ENCODE measurements at regions not wholly inside any gene's neighbourhood (a gene's known extent, or its start where the extent isn't known, plus 50 kb on each side); places are given as distances from the start of the nearest gene placed in this dataset.

DNA sequence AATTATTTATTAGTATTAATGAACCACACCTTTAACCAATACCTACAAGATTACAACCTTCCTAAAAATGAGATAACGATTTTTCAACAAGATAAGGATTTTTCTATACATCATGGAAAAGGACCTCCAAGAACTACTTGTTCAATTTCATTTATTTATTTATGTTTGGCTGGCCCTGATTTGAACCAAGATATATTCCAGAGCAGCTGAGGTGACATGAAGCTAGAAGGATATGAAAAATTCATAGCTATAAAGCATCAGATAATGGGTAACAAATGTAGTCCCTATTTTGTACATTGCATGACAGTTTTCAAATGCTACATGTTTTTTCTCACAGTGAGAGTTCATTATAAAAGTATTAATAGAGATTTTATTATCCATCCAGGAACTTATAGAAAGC lies 798.5 kb upstream of the ARRDC3 start:
- Histone ChIP-seq H3F3A (ENCODE audit: control insufficient read depth, insufficient read depth) (no peaks in the 10 kb centered on the region), H3K79me2 (ENCODE audit: control insufficient read depth, low read length) (no peaks in the 10 kb centered on the region), H3K27me3 (ENCODE audit: control insufficient read depth, low read length) (no peaks in the 10 kb centered on the region), H3K27ac (ENCODE audit: low read depth, low read length) (no peak overlapping the region), H3K4me1 (ENCODE audit: control insufficient read depth, low read length) (no peaks in the 10 kb centered on the region), H4K20me1 (ENCODE audit: control insufficient read depth, insufficient read depth, low read depth, low read length) (no peaks in the 10 kb centered on the region), H3K9me3 (ENCODE audit: control insufficient read depth, insufficient read depth, low read length) (no peaks in the 10 kb centered on the region), H3K9me2 (replicated peaks; ENCODE audit: control insufficient read depth, low read length) (no peaks in the 10 kb centered on the region), H3K36me3 (ENCODE audit: control insufficient read depth, low read length) (no peaks in the 10 kb centered on the region), H3K4me3 (ENCODE audit: low read length) (no peak overlapping the region), H3K4me2 (ENCODE audit: low read length) (no peak overlapping the region)
- TF ChIP-seq CTCF (IDR thresholded peaks at IDR 0.05; ENCODE audit: low read depth, low read length, poor library complexity, severe bottlenecking): no peak
- TF ChIP-seq EZH2phosphoT487 (IDR thresholded peaks at IDR 0.05; ENCODE audit: borderline replicate concordance, low read length): no peak

- Histone ChIP-seq H3K4me2 (ENCODE audit: low read length) (no peak overlapping the region), H3K27ac (ENCODE audit: low read depth, low read length) (no peak overlapping the region), H3K4me3 (ENCODE audit: low read length) (no peak overlapping the region), H3K4me1 (ENCODE audit: control insufficient read depth, low read length) (no peaks in the 10 kb centered on the region), H3K79me2 (ENCODE audit: control insufficient read depth, low read length) (no peaks in the 10 kb centered on the region), H3K9me3 (ENCODE audit: control insufficient read depth, insufficient read depth, low read length) (no peaks in the 10 kb centered on the region), H3K9me2 (replicated peaks; ENCODE audit: control insufficient read depth, low read length) (no peaks in the 10 kb centered on the region), H3K36me3 (ENCODE audit: control insufficient read depth, low read length) (no peaks in the 10 kb centered on the region), H3F3A (ENCODE audit: control insufficient read depth, insufficient read depth) (no peaks in the 10 kb centered on the region), H3K27me3 (ENCODE audit: control insufficient read depth, low read length) (no peaks in the 10 kb centered on the region), H4K20me1 (ENCODE audit: control insufficient read depth, insufficient read depth, low read depth, low read length) (no peaks in the 10 kb centered on the region)
- no peak for TF ChIP-seq EZH2phosphoT487 (IDR thresholded peaks at IDR 0.05; ENCODE audit: borderline replicate concordance, low read length)
- no peak for TF ChIP-seq CTCF (IDR thresholded peaks at IDR 0.05; ENCODE audit: low read depth, low read length, poor library complexity, severe bottlenecking)
Observed at GRCh38 chr5:92180391-92180790, 797.3 kb upstream of the ARRDC3 start.

DNA sequence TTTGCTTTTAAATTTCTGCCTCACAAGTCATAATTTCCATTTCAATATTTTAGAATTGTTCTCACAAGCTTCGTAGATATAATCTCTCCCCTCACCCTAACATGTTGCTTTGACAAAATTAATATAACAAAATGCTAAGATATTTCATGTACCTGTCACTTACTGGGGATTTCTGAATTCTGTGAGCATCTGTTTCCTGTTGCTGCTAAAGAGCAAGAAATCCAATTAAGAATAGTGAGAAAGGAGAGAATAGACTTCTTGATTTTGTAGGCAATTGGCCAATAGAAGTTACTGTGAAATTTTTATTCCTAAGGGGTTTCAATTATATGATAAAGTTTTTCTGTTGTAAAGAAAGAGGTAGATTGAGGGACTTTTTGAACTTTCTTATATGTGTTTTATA lies 796.5 kb upstream of the ARRDC3 start:
- Histone ChIP-seq H3K4me1 (ENCODE audit: control insufficient read depth, low read length) (no peaks in the 10 kb centered on the region), H3F3A (ENCODE audit: control insufficient read depth, insufficient read depth) (no peaks in the 10 kb centered on the region), H3K36me3 (ENCODE audit: control insufficient read depth, low read length) (no peaks in the 10 kb centered on the region), H3K4me3 (ENCODE audit: low read length) (no peak overlapping the region), H3K27ac (ENCODE audit: low read depth, low read length) (no peak overlapping the region), H3K4me2 (ENCODE audit: low read length) (no peak overlapping the region), H4K20me1 (ENCODE audit: control insufficient read depth, insufficient read depth, low read depth, low read length) (no peaks in the 10 kb centered on the region), H3K9me2 (replicated peaks; ENCODE audit: control insufficient read depth, low read length) (no peaks in the 10 kb centered on the region), H3K79me2 (ENCODE audit: control insufficient read depth, low read length) (no peaks in the 10 kb centered on the region), H3K27me3 (ENCODE audit: control insufficient read depth, low read length) (no peaks in the 10 kb centered on the region), H3K9me3 (ENCODE audit: control insufficient read depth, insufficient read depth, low read length) (no peaks in the 10 kb centered on the region)
- TF ChIP-seq EZH2phosphoT487 (IDR thresholded peaks at IDR 0.05; ENCODE audit: borderline replicate concordance, low read length) (no peak), CTCF (IDR thresholded peaks at IDR 0.05; ENCODE audit: low read depth, low read length, poor library complexity, severe bottlenecking) (no peak)

Measured in DOHH2 (cell line).